Esophagus muscularis mucosa (tissue), 4 donors: ENCODE measurements at regions not wholly inside any gene's neighbourhood (a gene's known extent, or its start where the extent isn't known, plus 50 kb on each side); places are given as distances from the start of the nearest gene placed in this dataset.

Source experiments
- DNase-seq: peaks from one replicate; pipeline ENCODE4 v3.0.0-alpha.2; 2017; ENCODE audit errors: extremely low spot score
- H3K27ac ChIP-seq, 4 donors: fragments of 200-600 bp; sonication (generic); replicated peaks in 1 of 4; 1 replicate in 3 of 4; 2 replicates in 1 of 4; pipeline ENCODE4 v1.5.1; 2016 to 2019; ENCODE audit warnings: mild to moderate bottlenecking in 1 of 4
- H3K27me3 ChIP-seq, 4 donors: fragments of 200-600 bp; sonication (generic); one replicate each; pipeline versions ENCODE4 v1.5.1 to v1.6.0; 2016 to 2019
- H3K36me3 ChIP-seq, 4 donors: fragments of 200-600 bp; sonication (generic); one replicate each; pipeline ENCODE4 v1.5.1; 2016 to 2019
- H3K4me1 ChIP-seq, 4 donors: fragments of 200-600 bp; sonication (generic); one replicate each; pipeline ENCODE4 v1.5.1; 2016 to 2019
- H3K4me3 ChIP-seq, 4 donors: fragments of 200-600 bp; sonication (generic); 1 replicate in 2 of 4; 2 replicates in 2 of 4; pipeline ENCODE4 v1.5.1; 2016 to 2019; ENCODE audit warnings: mild to moderate bottlenecking in 4 of 4, moderate library complexity in 1 of 4
- H3K9me3 ChIP-seq, 4 donors: fragments of 200-600 bp; sonication (generic); 1 replicate in 3 of 4; 2 replicates in 1 of 4; pipeline ENCODE4 v1.5.1; 2016 to 2019
- CTCF ChIP-seq, 3 experiments: fragments of 200-600 bp in 2 of 3; fragments of 450-650 bp in 1 of 3; sonication (generic) in 2 of 3; IDR thresholded peaks; one replicate each; pipeline ENCODE4 v1.5.1; 2017 to 2019; ENCODE audit warnings: antibody characterized with exemption in 3 of 3, mild to moderate bottlenecking in 2 of 3, moderate library complexity in 1 of 3
- EP300 ChIP-seq: sonication (generic); formaldehyde crosslinking; IDR thresholded peaks from one replicate; pipeline ENCODE4 v1.6.1; 2017; ENCODE audit warnings: antibody characterized with exemption
- POLR2A ChIP-seq: fragments of 450-650 bp; IDR thresholded peaks from one replicate; pipeline ENCODE4 v1.6.1; 2017; ENCODE audit warnings: antibody characterized with exemption, moderate library complexity, mild to moderate bottlenecking, low read depth
- POLR2AphosphoS5 ChIP-seq, 2 donors: sonication (generic); formaldehyde crosslinking; IDR thresholded peaks; one replicate each; pipeline ENCODE4 v1.6.1; 2017; ENCODE audit warnings: antibody characterized with exemption in 2 of 2
- WGBS: methylation state at CpG from one replicate; pipeline ENCODE4 v1.1.5; 2018; 5-methylcytosine and 5-hydroxymethylcytosine counted together
- intact Hi-C: fragments of 100-400 bp; cut with DNase I; formaldehyde crosslinking; loops from one replicate; pipeline ENCODE4 v1.15.1; 2023

- H3K36me3 ChIP-seq: no peaks in the 10 kb centered on the region
- H3K4me1 ChIP-seq: no peaks in the 10 kb centered on the region
- 50% methylated on average over 1 of the region's 1 CpG for WGBS
- intact Hi-C loops: no loop called here
- TF ChIP-seq CTCF (IDR thresholded peaks at IDR 0.05): no peak
- no peak for TF ChIP-seq POLR2A
- no peak for TF ChIP-seq EP300
- no peak for TF ChIP-seq POLR2AphosphoS5 (IDR thresholded peaks at IDR 0.05)
- peaks cover 0 to 5% (median 0%) of the 10 kb centered on the region in 4 donors for H3K9me3 ChIP-seq
- DNase-seq: no peak
- no peak overlapping the region for H3K27ac ChIP-seq
- no peak overlapping the region for H3K4me3 ChIP-seq
- H3K27me3 ChIP-seq: no peaks in the 10 kb centered on the region
Measured at GRCh38 chr10:33955676-33956075, 621.2 kb upstream of the NRP1 start.

- 88% methylated on average over 8 of the region's 8 CpGs for WGBS
- no peak for DNase-seq
- TF ChIP-seq EP300 (no peak), POLR2AphosphoS5 (IDR thresholded peaks at IDR 0.05) (no peak), CTCF (IDR thresholded peaks at IDR 0.05) (no peak), POLR2A (no peak)
Measured at GRCh38 chr10:33952692-33953360, 618.4 kb upstream of the NRP1 start.

DNA sequence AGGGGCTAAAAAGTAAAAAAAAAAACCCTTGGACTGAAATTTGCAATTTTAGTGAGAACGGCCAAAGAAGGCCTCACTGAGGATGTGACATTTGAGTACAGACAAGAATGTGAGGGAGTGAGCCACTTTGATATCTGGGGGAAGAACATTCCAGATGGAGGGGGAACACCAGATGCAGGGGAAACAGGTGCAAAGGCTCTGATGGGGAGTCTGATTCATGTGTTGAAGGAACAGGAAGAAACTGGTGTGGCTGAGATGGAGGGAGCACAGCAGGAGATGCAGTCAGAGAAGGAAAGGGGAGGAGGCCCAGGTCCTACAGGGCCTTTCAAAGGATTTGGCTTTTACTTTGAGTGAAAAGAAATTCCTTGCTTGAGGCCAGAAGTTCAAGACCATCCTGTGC lies 615.7 kb upstream of the NRP1 start:
- WGBS: 85% methylated on average over 1 of the region's 1 CpG
- Histone ChIP-seq H3K9me3 (peaks cover 0 to under 1% (median 0%) of the 10 kb centered on the region in 4 donors), H3K27me3 (no peaks in the 10 kb centered on the region), H3K4me1 (no peaks in the 10 kb centered on the region), H3K4me3 (no peak overlapping the region), H3K27ac (no peak overlapping the region), H3K36me3 (no peaks in the 10 kb centered on the region)
- intact Hi-C loops: no loop called here
- TF ChIP-seq POLR2A: no peak
- no peak for TF ChIP-seq EP300
- no peak for TF ChIP-seq CTCF (IDR thresholded peaks at IDR 0.05)
- TF ChIP-seq POLR2AphosphoS5 (IDR thresholded peaks at IDR 0.05): no peak
- DNase-seq: no peak

More at GRCh38 chr10:33952692-33953360, 618.4 kb upstream of the NRP1 start:
- no peaks in the 10 kb centered on the region for H3K36me3 ChIP-seq
- no peak overlapping the region for H3K4me3 ChIP-seq
- H3K27me3 ChIP-seq: no peaks in the 10 kb centered on the region
- peaks cover 0 to 5% (median 0%) of the 10 kb centered on the region in 4 donors for H3K9me3 ChIP-seq
- intact Hi-C loops: no loop called here
- H3K4me1 ChIP-seq: no peaks in the 10 kb centered on the region
- H3K27ac ChIP-seq: no peak overlapping the region

DNA sequence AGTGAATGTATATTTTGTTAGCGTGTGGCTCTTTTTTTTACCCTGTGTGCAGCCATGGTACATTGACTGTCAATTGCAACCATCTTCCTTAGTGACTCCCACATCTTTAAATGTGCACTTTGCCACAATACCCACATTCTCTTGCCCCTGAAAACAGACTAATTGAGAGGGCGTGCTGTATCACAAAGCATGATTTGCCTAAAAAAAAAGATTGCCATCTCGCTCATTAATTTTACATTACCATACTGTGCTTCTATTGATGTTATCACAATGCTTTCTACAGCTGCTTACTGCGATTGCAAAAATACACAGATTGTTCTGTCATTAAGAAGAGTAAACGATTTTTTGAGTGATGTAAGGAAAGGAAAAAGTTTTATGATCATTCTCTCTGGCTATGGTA lies 613.1 kb upstream of the NRP1 start:
- intact Hi-C loops: no loop called here
- WGBS: 91% methylated on average over 5 of the region's 5 CpGs
- Histone ChIP-seq H3K27ac (no peak overlapping the region), H3K4me3 (no peak overlapping the region), H3K9me3 (no peaks in the 10 kb centered on the region), H3K27me3 (no peaks in the 10 kb centered on the region), H3K36me3 (no peaks in the 10 kb centered on the region), H3K4me1 (no peaks in the 10 kb centered on the region)
- TF ChIP-seq POLR2AphosphoS5 (IDR thresholded peaks at IDR 0.05) (no peak), CTCF (IDR thresholded peaks at IDR 0.05) (no peak), EP300 (no peak), POLR2A (no peak)
- no peak for DNase-seq

DNA sequence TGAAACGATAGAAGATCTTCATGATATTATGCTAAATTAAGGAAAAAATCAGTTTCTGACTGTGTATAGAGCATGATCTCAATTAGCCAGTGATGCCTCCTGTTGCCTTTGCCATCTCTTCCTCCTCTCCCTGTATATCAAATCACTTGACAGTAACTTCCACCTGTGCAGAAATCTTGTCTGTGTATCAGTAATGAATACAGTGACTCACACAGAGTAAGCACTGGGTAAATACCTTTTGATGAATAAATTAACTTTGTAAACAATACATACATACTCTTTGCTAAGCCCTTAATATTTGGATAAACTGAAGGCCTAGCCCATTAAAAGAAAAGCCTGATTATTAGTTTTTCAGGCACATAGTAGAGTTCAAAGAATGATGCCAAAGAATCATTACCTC lies 610.6 kb upstream of the NRP1 start:
- Histone ChIP-seq H3K4me3 (no peak overlapping the region), H3K27ac (no peak overlapping the region), H3K4me1 (no peaks in the 10 kb centered on the region), H3K27me3 (no peaks in the 10 kb centered on the region), H3K9me3 (no peaks in the 10 kb centered on the region), H3K36me3 (no peaks in the 10 kb centered on the region)
- 69% methylated on average over 1 of the region's 1 CpG for WGBS
- intact Hi-C loops: no loop called here
- TF ChIP-seq CTCF (IDR thresholded peaks at IDR 0.05) (no peak), POLR2A (no peak), POLR2AphosphoS5 (IDR thresholded peaks at IDR 0.05) (no peak), EP300 (no peak)
- DNase-seq: no peak
